NB4 (cell line): ENCODE measurements at regions not wholly inside any gene's neighbourhood (a gene's known extent, or its start where the extent isn't known, plus 50 kb on each side); places are given as distances from the start of the nearest gene placed in this dataset.

Experiments used
- DNase-seq: peaks from one replicate; pipeline ENCODE4 v3.0.0; 2010; ENCODE audit warnings: low read depth
- H3K4me3 ChIP-seq: one replicate; pipeline ENCODE4 v1.5.1; 2011; ENCODE audit warnings: mild to moderate bottlenecking, low read depth, low read length, moderate library complexity
- MYC ChIP-seq: IDR thresholded peaks from 2 replicates; pipeline ENCODE4 v1.6.1; 2011; ENCODE audit warnings: low read depth, low read length
- POLR2A ChIP-seq: IDR thresholded peaks from 2 replicates; pipeline ENCODE4 v1.6.1; 2011; ENCODE audit warnings: mild to moderate bottlenecking; ENCODE audit not compliant: insufficient read length; ENCODE audit errors: extremely low read depth
- TF ChIP-seq, protein P1 (sequence below): IDR thresholded peaks from one replicate; pipeline ENCODE4 v1.5.1; 2012; ENCODE audit warnings: low read depth, low read length
- TF ChIP-seq, protein P2 (sequence below): IDR thresholded peaks from 2 replicates; pipeline ENCODE4 v1.6.1; 2011; ENCODE audit warnings: low read depth, low read length

DNA sequence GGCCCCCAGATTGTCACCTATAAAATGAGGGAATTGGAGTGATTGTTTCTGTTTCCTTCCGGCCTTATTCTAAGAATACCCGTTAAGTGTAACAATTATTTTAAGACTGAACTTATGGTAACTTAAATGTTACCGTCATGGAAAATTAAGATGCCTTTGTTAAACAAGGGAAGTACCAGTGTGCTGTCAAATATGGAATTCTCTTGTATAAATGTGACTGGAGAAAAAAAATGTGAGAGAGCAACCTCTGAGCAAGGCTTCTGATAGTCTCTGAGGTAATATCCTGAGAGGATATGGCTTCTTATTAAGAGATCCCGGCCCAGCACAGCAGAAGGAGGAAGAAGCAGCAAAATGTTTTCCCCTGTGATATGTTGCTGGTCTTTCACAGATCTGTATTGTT, 480.7 kb upstream of the ADAMTS9 start:
- no peak overlapping the region for H3K4me3 ChIP-seq
- no peak for DNase-seq
- TF ChIP-seq, protein P1, sequence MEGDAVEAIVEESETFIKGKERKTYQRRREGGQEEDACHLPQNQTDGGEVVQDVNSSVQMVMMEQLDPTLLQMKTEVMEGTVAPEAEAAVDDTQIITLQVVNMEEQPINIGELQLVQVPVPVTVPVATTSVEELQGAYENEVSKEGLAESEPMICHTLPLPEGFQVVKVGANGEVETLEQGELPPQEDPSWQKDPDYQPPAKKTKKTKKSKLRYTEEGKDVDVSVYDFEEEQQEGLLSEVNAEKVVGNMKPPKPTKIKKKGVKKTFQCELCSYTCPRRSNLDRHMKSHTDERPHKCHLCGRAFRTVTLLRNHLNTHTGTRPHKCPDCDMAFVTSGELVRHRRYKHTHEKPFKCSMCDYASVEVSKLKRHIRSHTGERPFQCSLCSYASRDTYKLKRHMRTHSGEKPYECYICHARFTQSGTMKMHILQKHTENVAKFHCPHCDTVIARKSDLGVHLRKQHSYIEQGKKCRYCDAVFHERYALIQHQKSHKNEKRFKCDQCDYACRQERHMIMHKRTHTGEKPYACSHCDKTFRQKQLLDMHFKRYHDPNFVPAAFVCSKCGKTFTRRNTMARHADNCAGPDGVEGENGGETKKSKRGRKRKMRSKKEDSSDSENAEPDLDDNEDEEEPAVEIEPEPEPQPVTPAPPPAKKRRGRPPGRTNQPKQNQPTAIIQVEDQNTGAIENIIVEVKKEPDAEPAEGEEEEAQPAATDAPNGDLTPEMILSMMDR: no peak
- no peak for TF ChIP-seq MYC
- TF ChIP-seq, protein P2, sequence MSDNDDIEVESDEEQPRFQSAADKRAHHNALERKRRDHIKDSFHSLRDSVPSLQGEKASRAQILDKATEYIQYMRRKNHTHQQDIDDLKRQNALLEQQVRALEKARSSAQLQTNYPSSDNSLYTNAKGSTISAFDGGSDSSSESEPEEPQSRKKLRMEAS: no peak
- TF ChIP-seq POLR2A: no peak

DNA sequence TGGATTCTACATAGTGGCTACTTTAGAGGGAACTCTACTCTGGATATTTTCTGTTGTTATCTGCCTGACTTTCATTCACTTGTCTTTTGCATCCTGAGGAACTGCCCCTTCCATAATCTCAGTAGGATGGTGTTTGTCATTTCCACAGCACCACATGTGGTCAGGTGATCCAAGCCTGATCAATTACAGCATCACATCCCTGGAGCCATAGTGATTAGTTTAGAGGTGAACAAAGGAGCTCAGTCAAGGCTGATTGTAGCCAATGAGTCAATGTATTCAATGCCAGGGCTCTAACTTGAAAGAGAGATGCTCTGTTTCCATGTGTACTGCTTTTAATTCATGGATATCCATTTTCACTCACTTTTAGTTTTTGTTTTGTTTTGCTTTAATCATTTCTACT, 478.7 kb upstream of the ADAMTS9 start:
- TF ChIP-seq MYC (no peak), POLR2A (no peak)
- TF ChIP-seq, protein P1: no peak
- TF ChIP-seq, protein P2: no peak
- DNase-seq: no peak

DNA sequence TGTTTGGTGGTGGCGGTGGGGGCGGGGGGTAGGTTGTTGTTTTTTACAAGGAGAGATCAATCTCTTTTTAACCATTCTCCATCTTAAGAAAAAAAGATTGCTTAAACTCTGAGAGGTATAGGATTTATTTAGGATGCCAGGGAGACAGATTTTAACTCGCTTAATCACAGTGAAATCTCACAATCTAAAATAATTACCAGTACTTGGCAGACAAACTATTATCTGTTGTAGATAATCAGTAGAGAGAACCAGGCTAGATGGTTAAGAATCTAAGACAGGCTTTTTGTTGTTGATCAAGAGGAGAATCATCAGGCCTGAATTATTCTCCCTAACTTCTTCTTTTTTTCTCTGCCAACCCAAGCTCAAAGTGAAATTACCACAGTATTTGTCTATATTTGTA, 470.2 kb upstream of the ADAMTS9 start:
- TF ChIP-seq, protein P2: no peak
- TF ChIP-seq MYC (no peak), POLR2A (no peak)
- TF ChIP-seq, protein P1: no peak
- no peak overlapping the region for H3K4me3 ChIP-seq
- DNase-seq: no peak

More for the DNA sequence above, 478.7 kb upstream of the ADAMTS9 start:
- no peak overlapping the region for H3K4me3 ChIP-seq

DNA sequence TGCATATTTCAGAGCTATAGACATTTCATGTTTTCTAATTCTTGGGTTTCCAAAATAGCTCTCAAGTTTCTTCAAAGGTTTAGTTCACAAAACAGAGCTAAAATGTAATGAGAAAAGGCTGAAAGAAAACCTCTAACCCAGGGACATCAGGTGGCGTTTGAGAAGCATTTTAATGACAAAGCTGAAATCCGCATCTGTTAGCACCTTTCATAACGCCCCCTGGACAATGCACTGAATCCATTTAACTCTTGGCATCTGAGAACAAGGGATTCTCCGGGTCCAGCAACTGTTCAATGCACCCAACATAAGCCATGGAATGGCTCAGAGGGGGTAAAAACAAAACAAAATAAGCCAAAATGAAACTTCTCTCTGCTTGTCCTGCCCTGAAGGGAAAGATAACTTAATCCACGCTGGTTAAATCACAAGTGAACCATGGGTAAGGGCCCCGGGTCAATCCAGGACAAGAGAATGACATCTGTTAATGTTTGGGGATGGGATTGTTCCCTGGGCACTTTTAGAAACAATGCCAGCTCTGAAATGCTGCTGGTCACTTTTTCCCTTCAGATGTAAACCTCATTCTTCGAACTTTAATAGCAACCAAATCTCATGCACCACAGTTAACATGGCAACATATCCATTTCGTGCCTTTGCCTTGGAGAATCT, 466.2 kb upstream of the ADAMTS9 start:
- TF ChIP-seq POLR2A: no peak
- TF ChIP-seq MYC: no peak
- TF ChIP-seq, protein P1: no peak
- TF ChIP-seq, protein P2: no peak
- no peak for DNase-seq
- no peak overlapping the region for H3K4me3 ChIP-seq

DNA sequence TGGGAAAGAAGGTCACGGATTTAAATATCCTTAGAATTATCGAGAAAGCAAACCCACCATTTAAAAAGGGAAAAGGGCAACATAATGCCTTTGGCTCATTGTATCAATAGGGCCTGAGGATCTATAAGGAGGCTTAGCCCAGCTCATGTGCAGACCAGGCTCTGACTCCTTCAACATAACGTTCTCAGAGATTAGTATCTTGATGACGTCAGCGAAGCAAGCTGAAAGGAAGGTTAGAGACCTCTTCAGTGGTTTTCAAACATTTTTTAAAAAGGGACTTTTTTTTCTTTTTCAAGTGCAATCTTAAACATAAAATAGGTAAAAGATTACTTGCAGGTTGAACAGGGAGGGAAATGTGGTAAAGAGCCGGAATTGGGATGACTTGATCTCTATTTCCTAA, 463.9 kb upstream of the ADAMTS9 start:
- no peak for DNase-seq
- H3K4me3 ChIP-seq: no peak overlapping the region
- TF ChIP-seq, protein P1: no peak
- TF ChIP-seq MYC (no peak), POLR2A (no peak)
- TF ChIP-seq, protein P2: no peak
